Fibroblast of skin of right biceps (primary cell): ENCODE measurements at regions not wholly inside any gene's neighbourhood (a gene's known extent, or its start where the extent isn't known, plus 50 kb on each side); places are given as distances from the start of the nearest gene placed in this dataset.
"Not testable (repeated sequence)": the region's sequence is repeated elsewhere in the genome, so short reads cannot be mapped to it uniquely, and the experiment has no call there.

Source experiments
- DNase-seq: peaks from one replicate; pipeline ENCODE4 v3.0.0-alpha.2; 2013

GRCh38 chr10:4254101-4254994, 469.3 kb upstream of the KLF6 start:
- peak; percentile 94 for DNase-seq

GRCh38 chr10:4252701-4253100, 467.7 kb upstream of the KLF6 start:
- DNase-seq: no peak

GRCh38 chr10:4250587-4250887, 465.5 kb upstream of the KLF6 start:
- DNase-seq: no peak

DNA sequence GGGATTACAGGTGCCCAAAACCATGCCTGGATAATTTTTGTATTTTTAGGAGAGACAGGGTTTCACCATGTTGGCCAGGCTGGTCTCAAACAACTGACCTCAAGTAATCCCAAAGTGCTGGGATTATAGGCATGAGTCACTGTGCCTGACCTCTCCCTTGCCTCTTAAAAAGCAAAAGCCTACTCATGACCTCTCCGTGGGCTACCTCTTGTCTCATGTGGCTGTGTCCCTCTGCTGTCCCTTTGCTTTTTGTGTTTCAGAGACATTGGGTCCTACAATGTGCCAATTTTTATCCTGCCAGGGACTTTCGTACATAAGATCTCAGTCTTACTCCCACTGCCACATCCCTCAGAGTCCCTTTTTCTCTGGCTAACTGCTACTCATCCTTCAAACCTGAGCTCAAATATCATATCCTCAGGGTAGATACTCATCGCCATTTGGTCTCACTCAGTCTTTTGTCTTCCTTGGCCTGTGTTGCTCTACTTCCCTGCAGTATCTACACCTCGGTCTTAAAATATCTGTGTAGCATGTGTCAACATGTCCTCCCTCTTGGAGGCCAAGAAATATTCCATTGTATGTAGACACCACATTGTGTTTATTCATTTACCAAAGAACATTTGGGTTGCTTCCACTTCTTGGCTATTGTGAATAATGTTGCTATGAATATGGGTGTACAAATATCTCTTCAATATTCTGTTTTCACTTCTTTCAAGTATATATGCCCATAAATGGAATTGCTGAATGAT, 465.0 kb upstream of the KLF6 start:
- DNase-seq: no peak

- DNase-seq: no peak
Observed at GRCh38 chr10:4247379-4247778, 462.4 kb upstream of the KLF6 start.

- DNase-seq: peak; percentile 99
Observed at GRCh38 chr10:4246881-4247358, 461.9 kb upstream of the KLF6 start.

GRCh38 chr10:4243651-4244050, 458.6 kb upstream of the KLF6 start:
- DNase-seq: peak; percentile 99

- DNase-seq: no peak
Observed at GRCh38 chr10:4243169-4243568, 458.2 kb upstream of the KLF6 start.

- peak; percentile 95 for DNase-seq
Observed at GRCh38 chr10:4242561-4243035, 457.6 kb upstream of the KLF6 start.

- DNase-seq: peak; percentile 100
Observed at GRCh38 chr10:4241724-4242345, 456.8 kb upstream of the KLF6 start.

DNA sequence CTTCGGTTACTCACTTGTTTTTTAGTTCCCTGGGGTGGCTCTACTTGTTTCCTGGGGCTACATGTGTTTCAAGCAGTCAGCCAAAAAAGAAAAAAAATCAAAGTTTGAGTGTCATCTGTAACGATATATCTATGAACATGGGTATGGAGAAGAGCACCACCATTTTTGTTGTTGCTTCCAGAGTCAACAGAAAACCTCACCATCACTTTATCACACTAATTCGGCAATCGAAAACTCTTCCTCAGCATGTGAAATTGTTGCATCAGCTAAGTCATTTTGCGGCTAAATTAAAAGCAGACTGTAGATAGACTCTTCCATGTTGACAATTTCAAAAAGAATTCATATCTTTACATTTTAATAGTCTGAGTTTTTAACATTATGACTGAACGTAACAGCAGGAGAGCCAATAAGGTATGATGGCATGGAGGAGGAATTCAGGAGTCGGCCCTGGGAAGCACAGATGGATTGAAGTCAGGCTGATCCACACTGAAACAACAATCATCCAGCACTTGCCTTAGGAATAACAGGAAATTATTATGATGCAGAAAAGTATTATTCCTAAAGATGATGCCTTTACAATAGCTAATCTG, 455.7 kb upstream of the KLF6 start:
- DNase-seq: peak; percentile 97

DNA sequence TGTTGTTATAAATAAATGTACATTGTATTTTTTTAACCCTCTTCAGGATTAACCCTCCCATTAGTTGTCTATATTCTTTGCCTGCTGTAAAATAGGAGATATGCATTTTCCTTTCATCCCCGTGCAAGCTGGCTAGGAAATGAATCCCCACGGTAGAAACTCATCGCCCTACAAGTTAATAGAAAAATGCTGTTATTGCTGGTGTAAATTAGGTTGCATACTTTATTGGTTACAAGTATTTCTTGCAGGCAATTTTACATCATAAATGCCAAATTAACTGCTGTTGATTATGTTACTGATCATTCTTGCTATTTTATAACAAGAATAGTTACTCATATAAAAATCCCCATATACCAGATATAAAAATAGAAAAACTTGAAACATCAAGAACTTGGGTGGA, 454.2 kb upstream of the KLF6 start:
- peak; percentile 48 for DNase-seq

GRCh38 chr10:4236905-4237304, 451.9 kb upstream of the KLF6 start:
- not testable (repeated sequence) for DNase-seq

- no peak for DNase-seq
Observed at GRCh38 chr10:4234661-4235060, 449.7 kb upstream of the KLF6 start.

- DNase-seq: no peak
Observed at GRCh38 chr10:4231439-4231838, 446.4 kb upstream of the KLF6 start.

GRCh38 chr10:4230036-4230435, 445.0 kb upstream of the KLF6 start:
- no peak for DNase-seq

GRCh38 chr10:4229106-4229505, 444.1 kb upstream of the KLF6 start:
- no peak for DNase-seq

DNA sequence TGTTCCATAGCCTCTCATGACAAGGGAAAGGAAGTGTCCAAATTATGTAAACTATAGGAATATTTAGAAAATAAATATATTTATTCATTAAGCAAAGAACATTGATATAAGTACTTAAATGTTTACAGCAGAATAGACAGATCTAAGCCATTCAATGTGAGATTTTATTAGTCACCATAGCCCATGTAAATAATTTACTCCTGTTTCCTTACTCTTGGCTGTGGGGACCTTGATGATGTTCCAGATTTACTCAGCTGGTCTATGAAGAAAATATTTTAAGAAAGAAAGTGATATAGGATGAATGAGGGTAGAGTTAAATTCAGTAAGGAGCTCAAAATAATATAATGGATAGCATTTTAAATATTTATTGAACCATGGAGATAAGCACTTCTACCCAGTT, 442.6 kb upstream of the KLF6 start:
- DNase-seq: no peak

DNA sequence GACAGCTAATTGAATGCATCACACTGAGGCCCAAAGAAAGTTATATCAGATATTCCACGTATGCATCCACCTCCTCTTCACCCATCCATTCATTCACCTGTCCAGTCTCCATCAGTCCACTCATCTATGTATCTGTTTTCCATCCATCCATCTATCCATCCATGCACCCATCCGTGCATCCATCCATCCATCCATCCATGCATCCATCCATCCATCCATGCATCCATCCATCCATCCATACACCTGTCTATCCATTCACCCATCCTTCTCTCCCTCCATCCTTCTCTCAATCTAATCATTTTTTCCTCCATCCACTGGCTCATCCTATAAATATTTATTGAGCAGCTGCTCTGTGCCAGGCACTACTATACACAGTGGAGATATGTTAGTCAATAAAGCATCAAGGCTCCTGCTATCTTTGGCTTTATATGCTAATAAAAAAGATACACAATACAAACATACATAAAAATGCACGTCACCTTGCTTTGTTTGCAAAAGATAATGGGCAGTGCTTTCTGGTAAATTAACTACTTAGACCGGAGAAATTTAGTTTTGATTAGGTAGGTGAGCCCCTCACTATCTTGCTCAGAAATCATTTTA, 442.0 kb upstream of the KLF6 start:
- no peak for DNase-seq

DNA sequence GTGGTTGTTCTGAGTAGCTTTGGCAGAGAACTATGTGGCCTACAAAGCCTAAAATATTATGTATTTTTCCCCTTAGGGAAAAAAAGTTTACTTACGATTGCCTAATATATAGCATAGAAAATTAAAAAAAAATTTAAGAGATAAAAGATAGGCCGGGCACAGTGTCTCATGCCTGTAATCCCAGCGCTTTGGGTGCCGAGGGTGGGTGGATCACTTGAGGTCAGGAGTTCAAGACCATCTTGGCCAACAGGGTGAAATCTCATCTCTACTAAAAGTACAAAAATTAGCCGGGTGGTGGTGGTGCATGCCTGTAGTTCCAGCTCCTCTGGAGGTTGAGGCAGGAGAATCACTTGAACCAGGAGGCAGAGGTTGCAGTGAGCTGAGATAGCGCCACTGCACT, 439.2 kb upstream of the KLF6 start:
- no peak for DNase-seq

DNA sequence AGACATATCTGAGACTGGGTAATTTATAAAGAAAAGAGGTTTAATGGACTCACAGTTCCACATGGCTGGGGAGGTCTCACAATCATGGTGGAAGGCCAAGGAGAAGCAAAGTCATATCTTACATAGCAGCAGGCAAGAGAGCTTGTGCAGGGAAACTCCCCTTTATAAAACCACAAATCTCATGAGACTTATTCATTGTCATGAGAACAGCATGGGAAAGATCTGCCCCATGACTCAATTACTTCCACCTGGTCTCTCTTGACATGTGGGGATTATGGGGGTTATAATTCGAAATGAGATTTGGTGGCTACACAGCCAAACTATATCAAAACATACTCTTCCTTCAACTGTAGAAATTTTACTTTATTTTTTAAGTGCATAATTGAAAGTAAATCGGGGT, 436.3 kb upstream of the KLF6 start:
- DNase-seq: peak; percentile 36

GRCh38 chr10:4219901-4220300, 434.9 kb upstream of the KLF6 start:
- no peak for DNase-seq

- DNase-seq: no peak
Observed at GRCh38 chr10:4217653-4218052, 432.6 kb upstream of the KLF6 start.
